ENCODE measurements at regions not wholly inside any gene's neighbourhood (a gene's known extent, or its start where the extent isn't known, plus 50 kb on each side); places are given as distances from the start of the nearest gene placed in this dataset.

DNA sequence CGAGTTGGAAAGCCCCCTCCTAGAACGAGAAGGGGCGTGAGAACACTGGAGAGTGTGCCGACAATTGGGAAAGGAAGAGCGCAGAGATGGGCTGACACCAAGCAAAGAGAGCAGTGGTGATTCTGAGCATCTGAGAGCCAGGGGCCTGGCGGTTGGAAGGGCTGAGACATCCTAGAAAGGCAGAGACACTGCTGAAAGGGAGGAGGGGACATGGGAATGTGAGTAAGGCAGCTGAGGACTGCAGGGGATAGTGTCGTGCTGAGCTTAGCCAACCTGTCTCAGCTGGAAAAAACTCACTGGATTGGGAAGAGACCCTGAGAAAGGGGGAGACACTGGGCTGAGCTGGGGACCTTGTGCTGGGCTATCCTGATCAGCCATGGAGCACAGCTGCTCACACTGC, 58.1 kb upstream of the SLC6A6 start:
- TF ChIP-seq, protein P1, sequence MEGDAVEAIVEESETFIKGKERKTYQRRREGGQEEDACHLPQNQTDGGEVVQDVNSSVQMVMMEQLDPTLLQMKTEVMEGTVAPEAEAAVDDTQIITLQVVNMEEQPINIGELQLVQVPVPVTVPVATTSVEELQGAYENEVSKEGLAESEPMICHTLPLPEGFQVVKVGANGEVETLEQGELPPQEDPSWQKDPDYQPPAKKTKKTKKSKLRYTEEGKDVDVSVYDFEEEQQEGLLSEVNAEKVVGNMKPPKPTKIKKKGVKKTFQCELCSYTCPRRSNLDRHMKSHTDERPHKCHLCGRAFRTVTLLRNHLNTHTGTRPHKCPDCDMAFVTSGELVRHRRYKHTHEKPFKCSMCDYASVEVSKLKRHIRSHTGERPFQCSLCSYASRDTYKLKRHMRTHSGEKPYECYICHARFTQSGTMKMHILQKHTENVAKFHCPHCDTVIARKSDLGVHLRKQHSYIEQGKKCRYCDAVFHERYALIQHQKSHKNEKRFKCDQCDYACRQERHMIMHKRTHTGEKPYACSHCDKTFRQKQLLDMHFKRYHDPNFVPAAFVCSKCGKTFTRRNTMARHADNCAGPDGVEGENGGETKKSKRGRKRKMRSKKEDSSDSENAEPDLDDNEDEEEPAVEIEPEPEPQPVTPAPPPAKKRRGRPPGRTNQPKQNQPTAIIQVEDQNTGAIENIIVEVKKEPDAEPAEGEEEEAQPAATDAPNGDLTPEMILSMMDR (IDR thresholded peaks at IDR 0.05) = no peak
- no peak overlapping the region for H3K4me3 ChIP-seq
- no peak overlapping the region for H3K27ac ChIP-seq
- no peak for DNase-seq (ENCODE audit: low spot score)

DNA sequence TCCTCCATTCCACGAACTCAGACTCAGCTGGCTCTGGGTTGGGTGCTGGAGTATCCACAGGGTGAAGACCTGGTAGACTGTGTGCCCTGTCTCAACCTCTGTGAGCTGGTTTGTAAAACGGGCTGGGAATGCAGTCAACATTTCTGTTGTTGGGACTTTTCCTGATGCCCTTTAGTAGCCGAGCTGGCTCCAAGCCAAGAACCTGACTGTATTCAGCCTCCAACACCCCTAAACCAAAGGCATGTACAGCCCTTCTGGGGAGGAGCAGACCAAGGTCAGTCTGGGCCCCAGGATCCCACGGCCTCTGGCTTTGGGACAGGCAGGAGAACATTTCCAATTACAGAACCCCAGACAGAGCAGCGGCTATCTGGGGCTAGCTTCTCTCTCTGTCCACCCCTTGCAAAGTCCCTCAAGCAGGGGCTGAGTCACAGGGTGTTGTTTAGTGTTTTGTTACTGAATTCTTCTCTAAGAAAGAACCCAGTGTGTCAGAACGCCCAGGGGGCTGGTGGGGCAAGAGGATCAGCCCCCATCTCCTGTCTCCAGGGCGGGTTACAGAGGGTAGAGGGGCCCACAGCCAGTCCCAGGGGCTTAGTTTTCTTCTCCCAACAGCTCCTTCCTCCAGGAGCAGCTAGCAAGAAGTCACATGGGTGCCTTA, 56.8 kb upstream of the SLC6A6 start:
- Histone ChIP-seq H3K4me3 (no peak overlapping the region), H3K27ac (no peak overlapping the region)
- DNase-seq (ENCODE audit: low spot score) = no peak
- TF ChIP-seq, protein P1 (IDR thresholded peaks at IDR 0.05) = no peak

DNA sequence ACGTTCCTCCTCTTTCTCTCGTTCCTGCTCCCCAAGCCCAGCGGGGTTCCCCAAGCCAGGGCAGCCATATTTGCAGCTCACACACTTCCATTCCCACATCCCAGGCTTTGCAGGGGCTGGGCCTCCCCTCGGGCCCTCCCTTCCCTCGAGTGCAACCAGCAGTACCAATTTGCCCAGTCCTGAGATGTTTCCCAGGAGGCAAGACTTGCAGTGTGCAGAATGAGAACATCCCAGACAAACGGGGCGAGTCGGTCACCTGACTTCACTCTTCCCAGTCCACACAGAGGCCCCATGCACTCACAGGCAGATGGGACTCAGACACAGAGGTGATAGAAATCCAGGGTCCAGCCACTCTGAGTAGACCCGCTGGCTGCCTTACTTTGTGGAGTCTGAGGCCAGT, 56.2 kb upstream of the SLC6A6 start:
- H3K4me3 ChIP-seq = no peak overlapping the region
- H3K27ac ChIP-seq = no peak overlapping the region
- TF ChIP-seq, protein P1 (IDR thresholded peaks at IDR 0.05) = no peak
- DNase-seq (ENCODE audit: low spot score) = no peak

DNA sequence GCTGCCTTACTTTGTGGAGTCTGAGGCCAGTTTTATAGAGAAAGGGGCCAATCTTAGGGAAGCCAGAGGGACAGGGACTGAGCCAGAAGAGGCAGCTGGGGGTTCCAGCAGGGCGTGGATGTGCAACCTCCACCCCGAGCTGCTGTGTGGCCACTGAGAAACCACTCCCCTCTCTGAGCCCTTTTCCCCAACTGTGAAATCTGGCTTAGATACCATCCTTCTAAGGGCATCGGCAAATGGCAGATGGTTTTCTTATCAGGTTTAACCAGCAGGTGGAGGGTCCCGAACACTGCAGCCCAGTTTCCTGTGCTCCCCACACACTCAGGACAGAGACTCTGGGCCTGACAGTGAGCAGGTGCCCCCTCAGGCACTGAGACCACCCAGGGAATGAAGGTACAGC, 55.8 kb upstream of the SLC6A6 start:
- no peak overlapping the region for H3K27ac ChIP-seq
- no peak for DNase-seq (ENCODE audit: low spot score)
- TF ChIP-seq, protein P1 (IDR thresholded peaks at IDR 0.05) = no peak

DNA sequence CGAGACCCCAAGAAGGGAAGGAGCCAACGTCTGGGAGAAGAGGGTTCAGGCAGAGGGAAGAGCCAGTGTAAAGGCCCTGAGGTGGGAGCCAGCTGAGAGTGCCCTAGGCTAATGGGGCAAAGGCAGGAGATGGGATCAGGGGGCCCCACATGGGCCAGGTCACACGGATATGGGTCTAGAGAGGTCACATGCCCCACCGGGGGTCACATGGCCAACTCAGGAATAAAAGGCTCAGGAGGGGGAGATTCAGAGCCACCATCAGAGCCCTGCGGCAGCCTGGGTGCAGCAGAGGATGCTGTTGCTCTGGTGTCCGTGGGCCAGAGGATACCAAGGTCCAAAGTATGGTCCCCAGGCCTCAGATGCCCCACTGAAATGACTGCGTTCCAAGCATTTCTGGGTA, 55.3 kb upstream of the SLC6A6 start:
- H3K4me3 ChIP-seq = no peak overlapping the region
- no peak overlapping the region for H3K27ac ChIP-seq
- TF ChIP-seq, protein P1 (IDR thresholded peaks at IDR 0.05) = no peak
- no peak for DNase-seq (ENCODE audit: low spot score)

More for the DNA sequence above, 55.8 kb upstream of the SLC6A6 start:
- H3K4me3 ChIP-seq = no peak overlapping the region

DNA sequence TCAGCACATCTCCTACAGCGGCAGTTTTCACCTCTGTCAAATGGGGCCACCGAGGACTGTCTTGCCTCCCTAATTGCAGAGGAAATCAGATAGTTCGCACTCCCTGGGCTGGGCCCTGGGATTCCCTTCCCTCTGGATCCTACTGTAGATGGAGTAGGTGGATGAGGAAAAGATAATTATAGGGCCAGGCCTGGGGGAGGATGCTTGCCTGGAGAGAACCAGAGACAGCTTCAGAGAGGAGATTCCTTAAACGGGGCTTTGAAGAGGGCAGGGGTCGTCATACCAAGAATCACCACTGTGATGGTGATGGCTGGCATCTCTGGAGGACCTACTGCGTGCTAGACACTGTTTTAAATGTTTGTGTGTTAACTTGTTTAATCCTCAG, 50.8 kb upstream of the SLC6A6 start:
- TF ChIP-seq, protein P1 (IDR thresholded peaks at IDR 0.05) = no peak
- DNase-seq (ENCODE audit: low spot score) = no peak
- Histone ChIP-seq H3K27ac (no peak overlapping the region), H3K4me3 (no peak overlapping the region)

DNA sequence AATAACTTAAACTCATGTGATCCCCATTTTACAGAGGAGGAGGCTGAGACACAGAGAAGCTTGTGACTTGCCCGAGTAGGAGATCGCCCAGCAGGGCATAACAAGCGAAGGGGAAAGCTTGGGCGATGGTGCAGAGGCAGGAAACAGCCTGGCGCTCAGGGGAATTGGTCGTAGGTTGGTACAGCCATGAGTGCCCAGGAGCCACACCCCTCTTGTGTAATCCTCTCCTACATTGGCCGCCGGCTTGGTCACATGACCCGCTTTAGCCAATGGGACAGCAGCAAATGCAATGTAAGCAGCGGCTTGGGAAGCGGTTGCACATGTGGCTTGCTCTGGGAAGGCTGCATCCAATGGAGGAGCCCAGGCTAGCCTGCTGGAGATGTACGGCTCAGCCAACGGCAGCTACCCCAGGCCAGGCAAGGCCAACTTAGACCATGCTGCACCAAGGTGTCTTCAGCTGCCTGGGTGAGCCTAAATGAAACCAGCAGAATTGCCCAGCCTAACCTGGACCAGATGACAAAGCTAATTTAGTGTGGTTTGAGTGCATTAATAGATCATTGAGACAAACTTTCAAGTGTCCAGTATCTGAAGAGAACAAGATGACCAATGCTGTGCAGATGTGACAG, 50.3 kb upstream of the SLC6A6 start:
- Histone ChIP-seq H3K4me3 (no peak overlapping the region), H3K27ac (no peak overlapping the region)
- TF ChIP-seq, protein P1 (IDR thresholded peaks at IDR 0.05) = no peak
- DNase-seq (ENCODE audit: low spot score) = no peak
